HEK293T (cell line): ENCODE measurements at regions not wholly inside any gene's neighbourhood (a gene's known extent, or its start where the extent isn't known, plus 50 kb on each side); places are given as distances from the start of the nearest gene placed in this dataset.
A peak's percentile ranks its signal among the peaks of the same experiment; 100 is the strongest.

ENCODE experiments used
- FOXA1 ChIP-seq: fragments of 450-650 bp; IDR thresholded peaks from 2 replicates; pipeline ENCODE4 v1.6.1; 2016; ENCODE audit warnings: mild to moderate bottlenecking
- HDGF ChIP-seq: fragments of 450-650 bp; IDR thresholded peaks from 2 replicates; pipeline ENCODE4 v1.6.1; 2017; ENCODE audit warnings: antibody characterized with exemption, borderline replicate concordance
- SP1 ChIP-seq: fragments of 450-650 bp; IDR thresholded peaks from 2 replicates; pipeline ENCODE4 v1.6.1; 2017
- TF ChIP-seq, protein P1 (sequence below): fragments of 450-650 bp; IDR thresholded peaks from 2 replicates; pipeline ENCODE4 v1.6.1; 2016

DNA sequence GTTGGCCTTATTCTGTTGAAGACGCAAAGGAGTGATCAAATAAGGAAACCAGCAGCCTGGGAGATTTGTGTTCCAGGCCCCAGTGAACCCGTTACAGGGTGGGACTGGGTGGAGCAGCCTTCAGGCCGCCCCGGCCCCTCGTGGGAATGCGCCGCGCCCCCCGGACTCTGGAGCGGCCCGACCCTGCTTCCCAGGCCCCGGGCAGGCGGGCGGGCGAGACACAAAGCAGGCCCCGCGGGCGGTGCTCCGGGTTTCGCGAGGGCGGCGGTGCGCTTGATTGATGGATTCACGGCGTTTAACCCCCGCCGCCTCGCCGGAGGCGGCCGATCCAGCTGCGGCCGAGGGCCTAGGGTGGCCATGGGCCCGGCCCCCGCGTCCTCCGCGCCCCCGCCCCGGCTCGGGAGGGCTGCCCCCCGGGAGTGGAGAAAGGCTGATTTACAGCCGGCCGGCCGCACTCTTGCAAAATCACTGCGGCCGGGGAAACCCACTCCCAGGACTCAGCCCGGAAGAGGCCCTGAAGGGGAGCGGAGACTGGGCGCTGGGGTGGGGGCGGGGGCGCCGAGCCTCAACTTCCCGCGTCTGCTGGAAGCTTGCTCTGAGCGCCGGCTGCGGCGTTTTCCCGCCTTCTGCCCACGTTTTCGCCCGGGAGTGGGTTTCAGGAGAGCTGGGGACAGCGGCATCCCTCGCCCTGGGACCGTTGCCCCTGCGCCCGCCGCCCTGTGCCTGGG, 299.6 kb upstream of the NFE2L3 start:
- TF ChIP-seq, protein P1, sequence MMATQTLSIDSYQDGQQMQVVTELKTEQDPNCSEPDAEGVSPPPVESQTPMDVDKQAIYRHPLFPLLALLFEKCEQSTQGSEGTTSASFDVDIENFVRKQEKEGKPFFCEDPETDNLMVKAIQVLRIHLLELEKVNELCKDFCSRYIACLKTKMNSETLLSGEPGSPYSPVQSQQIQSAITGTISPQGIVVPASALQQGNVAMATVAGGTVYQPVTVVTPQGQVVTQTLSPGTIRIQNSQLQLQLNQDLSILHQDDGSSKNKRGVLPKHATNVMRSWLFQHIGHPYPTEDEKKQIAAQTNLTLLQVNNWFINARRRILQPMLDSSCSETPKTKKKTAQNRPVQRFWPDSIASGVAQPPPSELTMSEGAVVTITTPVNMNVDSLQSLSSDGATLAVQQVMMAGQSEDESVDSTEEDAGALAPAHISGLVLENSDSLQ: peak; percentile 86
- no peak for TF ChIP-seq SP1
- no peak for TF ChIP-seq FOXA1
- no peak for TF ChIP-seq HDGF
